GM13976 (cell line): ENCODE measurements at regions not wholly inside any gene's neighbourhood (a gene's known extent, or its start where the extent isn't known, plus 50 kb on each side); places are given as distances from the start of the nearest gene placed in this dataset.

Source experiments
- DNase-seq: peaks from one replicate; pipeline ENCODE4 v3.0.0; 2012; ENCODE audit warnings: low spot score
- in situ Hi-C: fragments of 300-500 bp; cut with MboI; formaldehyde crosslinking; loops from one replicate; pipeline ENCODE4 v1.12.0; 2022; ENCODE audit warnings: low sequenced_read_pairs, mixed read lengths, inconsistent platforms; ENCODE audit not compliant: unreplicated experiment
- TF ChIP-seq, protein P1 (sequence below): IDR thresholded peaks from 2 replicates; pipeline ENCODE4 v1.5.1; 2012; ENCODE audit warnings: borderline replicate concordance, mild to moderate bottlenecking; ENCODE audit not compliant: insufficient read depth; ENCODE audit errors: extremely low read depth, missing control alignments, control extremely low read depth

- in situ Hi-C loops = no loop called here
- TF ChIP-seq, protein P1, sequence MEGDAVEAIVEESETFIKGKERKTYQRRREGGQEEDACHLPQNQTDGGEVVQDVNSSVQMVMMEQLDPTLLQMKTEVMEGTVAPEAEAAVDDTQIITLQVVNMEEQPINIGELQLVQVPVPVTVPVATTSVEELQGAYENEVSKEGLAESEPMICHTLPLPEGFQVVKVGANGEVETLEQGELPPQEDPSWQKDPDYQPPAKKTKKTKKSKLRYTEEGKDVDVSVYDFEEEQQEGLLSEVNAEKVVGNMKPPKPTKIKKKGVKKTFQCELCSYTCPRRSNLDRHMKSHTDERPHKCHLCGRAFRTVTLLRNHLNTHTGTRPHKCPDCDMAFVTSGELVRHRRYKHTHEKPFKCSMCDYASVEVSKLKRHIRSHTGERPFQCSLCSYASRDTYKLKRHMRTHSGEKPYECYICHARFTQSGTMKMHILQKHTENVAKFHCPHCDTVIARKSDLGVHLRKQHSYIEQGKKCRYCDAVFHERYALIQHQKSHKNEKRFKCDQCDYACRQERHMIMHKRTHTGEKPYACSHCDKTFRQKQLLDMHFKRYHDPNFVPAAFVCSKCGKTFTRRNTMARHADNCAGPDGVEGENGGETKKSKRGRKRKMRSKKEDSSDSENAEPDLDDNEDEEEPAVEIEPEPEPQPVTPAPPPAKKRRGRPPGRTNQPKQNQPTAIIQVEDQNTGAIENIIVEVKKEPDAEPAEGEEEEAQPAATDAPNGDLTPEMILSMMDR = no peak
Observed at GRCh38 chr3:168574455-168575158, 478.9 kb upstream of the GOLIM4 start.

GRCh38 chr3:168570404-168571155 lies 474.9 kb upstream of the GOLIM4 start:
- DNase-seq = no peak
- in situ Hi-C loops = no loop called here
- TF ChIP-seq, protein P1 = no peak

More at GRCh38 chr3:168574455-168575158, 478.9 kb upstream of the GOLIM4 start:
- DNase-seq = no peak

DNA sequence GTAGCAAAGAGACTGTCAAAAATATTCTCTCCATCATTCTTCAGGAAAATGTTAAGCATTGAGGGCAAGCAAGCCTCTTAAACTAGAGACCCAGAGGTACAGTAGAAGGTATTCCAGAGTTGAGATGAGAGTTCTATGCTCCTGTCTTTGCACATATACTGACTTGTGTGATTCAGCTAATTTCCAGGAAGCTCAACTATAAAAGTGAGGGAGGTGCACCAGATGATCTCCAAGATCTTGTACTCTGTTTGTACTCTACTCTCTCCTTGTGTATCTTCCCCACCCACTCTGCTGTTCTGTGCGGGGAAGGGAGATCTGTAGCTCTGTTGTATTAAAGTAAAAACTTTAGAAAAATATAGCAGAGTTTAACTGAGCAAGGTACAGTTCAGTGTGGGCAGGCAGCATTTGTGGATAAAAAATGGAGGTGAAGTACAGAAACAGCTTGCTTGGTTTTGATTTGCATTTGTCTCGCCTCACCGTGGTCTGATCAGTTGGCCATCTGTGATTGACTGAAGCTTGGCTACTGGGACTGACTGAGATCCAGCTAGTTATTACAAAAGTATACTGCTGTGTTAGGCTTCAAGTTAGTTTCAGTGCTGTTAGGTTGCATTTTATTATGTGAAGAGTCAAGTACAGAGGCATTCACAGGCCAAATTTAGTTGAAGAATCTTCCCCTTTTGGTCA lies 463.1 kb upstream of the GOLIM4 start:
- TF ChIP-seq, protein P1 = no peak
- in situ Hi-C loops = no loop called here
- DNase-seq = no peak

DNA sequence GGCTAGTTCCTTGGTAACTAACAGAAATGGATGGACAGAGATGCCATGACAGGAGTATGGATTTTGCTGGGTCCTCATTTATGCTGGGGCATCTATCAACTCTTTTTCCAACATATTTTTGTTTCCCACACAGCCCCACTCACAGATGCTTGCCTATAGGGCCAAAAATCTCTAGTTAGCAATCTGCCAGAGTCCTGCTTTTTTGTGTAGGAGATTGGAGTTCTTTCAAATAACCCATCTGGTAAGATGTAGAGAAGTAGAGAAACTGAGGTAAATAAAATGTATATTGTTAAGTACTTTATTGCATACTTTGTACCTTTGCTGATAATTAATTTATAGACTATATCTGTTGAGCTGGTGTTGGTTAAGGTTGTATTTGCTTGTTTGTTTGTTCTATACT lies 456.5 kb upstream of the GOLIM4 start:
- no peak for DNase-seq
- in situ Hi-C loops = no loop called here
- TF ChIP-seq, protein P1 = no peak

GRCh38 chr3:168548719-168549118 lies 453.0 kb upstream of the GOLIM4 start:
- no peak for DNase-seq
- TF ChIP-seq, protein P1 = no peak
- in situ Hi-C loops = no loop called here

DNA sequence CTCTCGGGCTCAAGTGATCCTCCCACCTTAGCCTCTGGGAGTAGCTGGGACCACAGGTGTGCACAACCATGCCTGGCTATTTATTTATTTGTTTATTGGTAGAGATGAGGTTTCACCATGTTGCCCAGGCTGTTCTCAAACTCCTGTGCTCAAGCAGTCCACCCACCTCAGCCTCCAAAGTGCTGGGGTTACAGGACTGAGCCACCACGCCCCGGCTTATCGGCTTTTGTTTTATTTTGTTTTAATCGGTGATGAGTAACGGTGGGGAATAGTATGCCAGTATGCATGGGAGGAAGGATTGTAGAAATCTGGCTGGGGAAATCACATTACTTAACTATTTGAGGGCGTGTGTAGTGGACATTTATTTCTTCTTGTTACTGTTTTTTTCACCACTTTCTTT lies 451.0 kb upstream of the GOLIM4 start:
- TF ChIP-seq, protein P1 = no peak
- in situ Hi-C loops = no loop called here
- DNase-seq = no peak
